NT2/D1 (cell line): ENCODE measurements at regions not wholly inside any gene's neighbourhood (a gene's known extent, or its start where the extent isn't known, plus 50 kb on each side); places are given as distances from the start of the nearest gene placed in this dataset.
"Not testable (repeated sequence)": the region's sequence is repeated elsewhere in the genome, so short reads cannot be mapped to it uniquely, and the experiment has no call there.

Source experiments
- DNase-seq: peaks from one replicate; pipeline ENCODE4 v3.0.0-alpha.2; 2011; ENCODE audit warnings: low read depth, low spot score
- H3K27me3 ChIP-seq: 2 replicates; pipeline ENCODE4 v1.6.0; 2011; ENCODE audit warnings: mild to moderate bottlenecking; ENCODE audit not compliant: insufficient read length, insufficient read depth
- H3K36me3 ChIP-seq: 2 replicates; pipeline ENCODE4 v1.6.1; 2011; ENCODE audit warnings: mild to moderate bottlenecking, low read length, mixed read lengths; ENCODE audit not compliant: insufficient read depth, insufficient read length
- H3K4me1 ChIP-seq: 2 replicates; pipeline ENCODE4 v1.5.1; 2011; ENCODE audit not compliant: insufficient read depth, insufficient read length
- H3K4me3 ChIP-seq: 2 replicates; pipeline ENCODE4 v1.5.1; 2011; ENCODE audit warnings: low read depth; ENCODE audit not compliant: insufficient read length
- H3K9ac ChIP-seq: 2 replicates; pipeline ENCODE4 v1.6.0; 2011; ENCODE audit warnings: low read depth; ENCODE audit not compliant: insufficient read length
- H3K9me3 ChIP-seq: 2 replicates; pipeline ENCODE4 v1.5.1; 2011; ENCODE audit warnings: mild to moderate bottlenecking, low read length; ENCODE audit not compliant: insufficient read depth
- SUZ12 ChIP-seq: IDR thresholded peaks from 2 replicates; pipeline ENCODE4 v1.6.1; 2011; ENCODE audit not compliant: insufficient read length, insufficient read depth; ENCODE audit errors: extremely low read depth
- YY1 ChIP-seq: IDR thresholded peaks from 2 replicates; pipeline ENCODE4 v1.6.1; 2011; ENCODE audit not compliant: insufficient read length, insufficient read depth
- ZNF274 ChIP-seq: IDR thresholded peaks from 2 replicates; pipeline ENCODE4 v1.6.1; 2011; ENCODE audit warnings: mild to moderate bottlenecking, low read depth, low read length

GRCh38 chr3:168794427-168794826 is 698.7 kb upstream of the GOLIM4 start:
- no peak for DNase-seq
- H3K9me3 ChIP-seq = no peaks in the 10 kb centered on the region
- H3K4me3 ChIP-seq = no peak overlapping the region
- no peaks in the 10 kb centered on the region for H3K36me3 ChIP-seq
- H3K9ac ChIP-seq = no peak overlapping the region
- H3K27me3 ChIP-seq = no peaks in the 10 kb centered on the region
- no peaks in the 10 kb centered on the region for H3K4me1 ChIP-seq
- TF ChIP-seq YY1 (no peak), ZNF274 (no peak)

GRCh38 chr3:168782193-168782592 is 686.5 kb upstream of the GOLIM4 start:
- no peak for TF ChIP-seq ZNF274
- TF ChIP-seq YY1 = no peak
- TF ChIP-seq SUZ12 = no peak
- H3K4me1 ChIP-seq = no peaks in the 10 kb centered on the region
- peaks cover 4% of the 10 kb centered on the region; the same call in 1 of the 2 replicates for H3K9me3 ChIP-seq
- no peak overlapping the region for H3K9ac ChIP-seq
- H3K27me3 ChIP-seq = no peaks in the 10 kb centered on the region
- H3K36me3 ChIP-seq = no peaks in the 10 kb centered on the region
- no peak overlapping the region for H3K4me3 ChIP-seq
- no peak for DNase-seq

DNA sequence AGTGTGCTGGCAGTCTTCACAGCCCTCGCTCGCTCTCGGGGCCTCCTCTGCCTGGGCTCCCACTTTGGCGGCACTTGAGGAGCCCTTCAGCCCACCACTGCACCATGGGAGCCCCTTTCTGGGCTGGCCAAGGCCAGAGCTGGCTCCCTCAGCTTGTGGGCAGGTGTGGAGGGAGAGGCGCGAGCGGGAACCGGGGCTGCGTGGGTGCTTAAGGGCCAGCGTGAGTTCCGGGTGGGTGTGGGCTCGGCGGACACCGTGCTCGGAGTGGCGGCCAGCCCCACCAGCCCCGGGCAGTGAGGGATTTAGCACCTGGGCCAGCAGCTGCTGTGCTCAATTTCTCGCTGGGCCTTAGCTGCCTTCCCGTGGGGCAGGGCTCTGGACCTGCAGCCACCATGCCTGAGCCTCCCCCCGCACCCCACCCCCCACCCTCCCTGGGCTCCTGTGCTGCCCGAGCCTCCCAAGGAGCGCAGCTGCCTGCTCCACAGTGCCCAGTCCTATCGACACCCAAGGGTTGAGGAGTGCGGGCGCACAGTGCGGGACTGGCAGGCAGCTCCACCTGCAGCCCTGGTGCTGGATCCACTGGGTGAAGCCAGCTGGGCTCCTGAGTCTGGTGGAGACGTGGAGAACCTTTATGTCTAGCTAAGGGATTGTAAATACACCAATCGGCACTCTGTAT is 684.4 kb upstream of the GOLIM4 start:
- not testable (repeated sequence) for H3K36me3 ChIP-seq, DNase-seq, H3K9ac ChIP-seq, H3K27me3 ChIP-seq, H3K4me3 ChIP-seq, H3K4me1 ChIP-seq
- H3K9me3 ChIP-seq = peaks cover 17% of the 10 kb centered on the region

- no peak overlapping the region for H3K9ac ChIP-seq
- TF ChIP-seq YY1 (no peak), ZNF274 (no peak)
- no peaks in the 10 kb centered on the region for H3K36me3 ChIP-seq
- H3K4me3 ChIP-seq = no peak overlapping the region
- no peaks in the 10 kb centered on the region for H3K27me3 ChIP-seq
- DNase-seq = no peak
- no peaks in the 10 kb centered on the region for H3K4me1 ChIP-seq
- no peaks in the 10 kb centered on the region for H3K9me3 ChIP-seq
Measured at GRCh38 chr3:168753724-168754123, 658.0 kb upstream of the GOLIM4 start.

DNA sequence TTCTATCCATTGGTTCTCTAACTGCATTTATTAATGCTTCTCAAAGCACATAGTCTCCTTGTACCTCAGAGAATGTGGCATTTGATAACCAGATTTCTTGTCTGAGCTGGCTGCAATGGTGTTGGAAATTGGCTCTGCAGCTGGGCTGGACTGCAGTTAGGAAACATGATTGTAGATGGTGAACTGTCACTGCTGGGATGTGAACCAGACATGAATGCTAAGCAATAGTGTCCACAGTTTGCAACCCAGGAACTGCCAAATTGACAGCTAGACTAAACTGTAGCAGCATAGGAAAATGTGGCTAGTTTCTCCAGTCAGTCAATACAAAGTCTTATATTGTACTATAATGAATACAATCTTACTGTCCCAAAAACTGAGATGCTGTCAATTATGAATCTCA is 656.6 kb upstream of the GOLIM4 start:
- no peaks in the 10 kb centered on the region for H3K9me3 ChIP-seq
- H3K36me3 ChIP-seq = no peaks in the 10 kb centered on the region

GRCh38 chr3:168747697-168748096 is 652.0 kb upstream of the GOLIM4 start:
- Histone ChIP-seq H3K36me3 (no peaks in the 10 kb centered on the region), H3K9me3 (no peaks in the 10 kb centered on the region), H3K4me3 (no peak overlapping the region), H3K4me1 (no peaks in the 10 kb centered on the region), H3K9ac (no peak overlapping the region), H3K27me3 (no peaks in the 10 kb centered on the region)
- TF ChIP-seq ZNF274 = no peak
- TF ChIP-seq YY1 = no peak
- TF ChIP-seq SUZ12 = no peak
- no peak for DNase-seq

More for the DNA sequence above, 656.6 kb upstream of the GOLIM4 start:
- Histone ChIP-seq H3K4me3 (no peak overlapping the region), H3K27me3 (no peaks in the 10 kb centered on the region), H3K9ac (no peak overlapping the region), H3K4me1 (no peaks in the 10 kb centered on the region)
- DNase-seq = no peak
- TF ChIP-seq YY1 (no peak), SUZ12 (no peak), ZNF274 (no peak)

DNA sequence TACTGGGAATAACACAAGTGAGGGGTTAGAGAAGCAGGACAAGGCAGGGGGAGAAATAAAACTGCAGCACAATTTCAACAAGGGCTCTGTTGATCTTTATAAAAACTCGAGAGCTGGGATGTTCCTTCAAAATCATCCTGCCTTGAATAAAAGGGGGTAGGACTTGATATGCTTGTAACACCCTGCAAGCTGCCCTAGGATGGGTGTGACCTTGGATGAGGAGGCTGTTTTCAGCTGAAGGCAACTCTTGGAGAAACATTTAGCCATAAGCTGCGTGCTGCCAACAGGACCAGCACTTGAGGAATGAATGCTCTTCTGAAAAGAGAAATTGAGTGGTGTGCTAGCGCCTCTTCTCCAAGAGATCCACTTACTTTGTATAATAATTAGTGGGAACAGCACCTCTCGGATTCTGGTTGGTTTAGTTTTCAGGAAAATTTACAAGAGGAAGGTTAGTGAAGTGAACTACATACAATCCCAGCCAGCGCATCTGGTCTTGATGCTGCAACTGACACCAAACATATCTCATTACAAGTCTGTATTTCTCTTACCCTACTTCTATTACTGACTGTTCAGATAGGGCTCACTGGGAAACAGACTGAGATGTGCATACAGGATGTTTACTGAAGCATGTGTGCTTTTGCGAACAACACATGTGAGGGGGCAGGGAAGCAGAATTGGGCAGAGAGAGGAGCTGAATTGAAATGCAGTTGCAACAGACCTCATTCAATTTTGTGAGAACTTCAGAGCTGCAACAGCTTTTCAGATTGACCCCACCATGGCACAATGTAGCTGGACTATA is 643.0 kb upstream of the GOLIM4 start:
- H3K9ac ChIP-seq = no peak overlapping the region
- TF ChIP-seq SUZ12 (no peak), YY1 (no peak)
- no peak for DNase-seq

More for the DNA sequence above, 643.0 kb upstream of the GOLIM4 start:
- Histone ChIP-seq H3K27me3 (no peaks in the 10 kb centered on the region), H3K4me1 (no peaks in the 10 kb centered on the region), H3K36me3 (no peaks in the 10 kb centered on the region), H3K4me3 (no peak overlapping the region), H3K9me3 (no peaks in the 10 kb centered on the region)
